ENCODE measurements at regions not wholly inside any gene's neighbourhood (a gene's known extent, or its start where the extent isn't known, plus 50 kb on each side); places are given as distances from the start of the nearest gene placed in this dataset.
A peak's percentile ranks its signal among the peaks of the same experiment; 100 is the strongest.

DNA sequence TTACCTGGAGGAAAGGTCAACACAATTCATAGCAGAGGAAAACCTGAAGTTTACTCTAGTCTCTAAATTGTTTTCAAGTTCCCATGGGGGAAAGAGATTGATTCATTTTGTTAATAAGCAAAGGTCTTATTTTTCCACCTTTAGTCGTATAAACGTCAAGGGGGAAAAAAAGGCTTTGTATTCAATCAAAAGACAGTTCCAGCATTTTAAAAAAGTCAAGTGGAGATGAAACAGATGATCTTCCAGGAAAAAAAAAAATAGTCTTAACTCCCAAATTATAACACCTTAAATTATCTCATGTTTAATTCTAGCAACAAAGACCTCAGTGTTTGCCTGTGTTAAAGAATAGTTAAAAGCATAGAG, 140.5 kb downstream of the TOMM20 start:
- ATAC-seq, result no peak

DNA sequence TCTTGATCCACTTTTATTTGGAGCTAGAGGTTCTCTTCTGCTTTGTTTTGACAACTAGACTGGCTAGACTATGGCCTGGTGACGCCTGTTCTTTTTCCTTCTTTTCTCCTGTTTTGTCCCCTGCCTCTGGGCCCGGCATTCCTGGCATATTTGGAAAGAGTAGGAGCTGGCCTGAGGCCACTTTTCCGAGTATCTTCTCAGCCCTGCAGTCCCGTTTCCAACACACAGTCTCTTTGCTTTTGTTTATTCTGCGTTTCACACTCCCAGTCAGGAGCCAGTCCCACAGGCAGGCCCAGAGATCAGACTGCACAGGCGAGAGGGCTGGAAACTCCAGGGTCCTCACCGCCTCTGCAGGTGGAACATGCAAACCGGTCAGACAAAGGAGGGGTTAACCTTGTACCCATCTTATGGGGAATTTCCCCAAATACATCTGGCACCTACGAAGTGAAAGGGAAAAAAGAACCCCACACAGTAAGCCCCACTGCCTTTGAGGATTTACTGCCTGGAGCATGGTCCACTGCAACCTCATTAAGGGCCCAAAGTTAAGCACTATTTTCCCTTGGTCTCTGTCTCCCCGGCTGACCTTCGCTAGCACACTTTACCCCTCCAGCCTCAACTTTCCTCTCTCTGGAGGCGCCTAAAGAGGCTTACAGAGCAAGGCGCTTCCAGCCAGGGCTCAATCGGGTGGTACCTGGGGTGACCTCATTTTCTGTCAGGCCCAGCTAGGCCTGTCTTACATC, 141.1 kb downstream of the TOMM20 start:
- TF ChIP-seq, protein P1, sequence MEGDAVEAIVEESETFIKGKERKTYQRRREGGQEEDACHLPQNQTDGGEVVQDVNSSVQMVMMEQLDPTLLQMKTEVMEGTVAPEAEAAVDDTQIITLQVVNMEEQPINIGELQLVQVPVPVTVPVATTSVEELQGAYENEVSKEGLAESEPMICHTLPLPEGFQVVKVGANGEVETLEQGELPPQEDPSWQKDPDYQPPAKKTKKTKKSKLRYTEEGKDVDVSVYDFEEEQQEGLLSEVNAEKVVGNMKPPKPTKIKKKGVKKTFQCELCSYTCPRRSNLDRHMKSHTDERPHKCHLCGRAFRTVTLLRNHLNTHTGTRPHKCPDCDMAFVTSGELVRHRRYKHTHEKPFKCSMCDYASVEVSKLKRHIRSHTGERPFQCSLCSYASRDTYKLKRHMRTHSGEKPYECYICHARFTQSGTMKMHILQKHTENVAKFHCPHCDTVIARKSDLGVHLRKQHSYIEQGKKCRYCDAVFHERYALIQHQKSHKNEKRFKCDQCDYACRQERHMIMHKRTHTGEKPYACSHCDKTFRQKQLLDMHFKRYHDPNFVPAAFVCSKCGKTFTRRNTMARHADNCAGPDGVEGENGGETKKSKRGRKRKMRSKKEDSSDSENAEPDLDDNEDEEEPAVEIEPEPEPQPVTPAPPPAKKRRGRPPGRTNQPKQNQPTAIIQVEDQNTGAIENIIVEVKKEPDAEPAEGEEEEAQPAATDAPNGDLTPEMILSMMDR (IDR thresholded peaks at IDR 0.05), result no peak
- Histone ChIP-seq H3K4me1 (ENCODE audit: control insufficient read depth, insufficient read depth, low read length) (peaks cover 11% of the 10 kb centered on the region), H3K36me3 (ENCODE audit: control insufficient read depth, insufficient read depth, low read length) (no peaks in the 10 kb centered on the region), H3K9me3 (ENCODE audit: control insufficient read depth, insufficient read depth, low read length) (no peaks in the 10 kb centered on the region), H3K27ac (ENCODE audit: low read length) (no peak overlapping the region), H3K27me3 (ENCODE audit: control insufficient read depth, insufficient read depth, low read length) (no peaks in the 10 kb centered on the region), H3K4me3 (ENCODE audit: low read length) (no peak overlapping the region)
- H3K4me1 Mint-ChIP-seq, result peaks cover 5 to 15% of the 10 kb centered on the region in 2 donors
- ATAC-seq, result no peak
- peak in 1 of 2 donors; percentile 45 for DNase-seq
- no peak overlapping the region for H3K4me3 Mint-ChIP-seq
- H3K27ac Mint-ChIP-seq, result no peak overlapping the region
- H3K9me3 Mint-ChIP-seq, result no peaks in the 10 kb centered on the region
- no peaks in the 10 kb centered on the region for H3K27me3 Mint-ChIP-seq (ENCODE audit: low read depth in 2 of 2)
- intact Hi-C loops (cut with micrococcal nuclease), result no loop called here
- 70% methylated on average over 14 of the region's 14 CpGs for WGBS (ENCODE audit: insufficient coverage)
- no peaks in the 10 kb centered on the region for H3K36me3 Mint-ChIP-seq

More for the DNA sequence above, 140.5 kb downstream of the TOMM20 start:
- no CpG with 5 or more reads among the region's 2 CpGs for WGBS (ENCODE audit: insufficient coverage)
- no peaks in the 10 kb centered on the region for H3K9me3 Mint-ChIP-seq
- H3K27ac Mint-ChIP-seq, result no peak overlapping the region
- H3K4me1 ChIP-seq (ENCODE audit: control insufficient read depth, insufficient read depth, low read length), result peaks cover 11% of the 10 kb centered on the region
- TF ChIP-seq, protein P1 (IDR thresholded peaks at IDR 0.05), result no peak
- intact Hi-C loops (cut with micrococcal nuclease), result no loop called here
- no peaks in the 10 kb centered on the region for H3K27me3 Mint-ChIP-seq (ENCODE audit: low read depth in 2 of 2)
- H3K27me3 ChIP-seq (ENCODE audit: control insufficient read depth, insufficient read depth, low read length), result no peaks in the 10 kb centered on the region
- H3K4me3 ChIP-seq (ENCODE audit: low read length), result no peak overlapping the region
- DNase-seq, result no peak
- H3K9me3 ChIP-seq (ENCODE audit: control insufficient read depth, insufficient read depth, low read length), result no peaks in the 10 kb centered on the region
- H3K36me3 Mint-ChIP-seq, result no peaks in the 10 kb centered on the region
- peaks cover 5 to 15% of the 10 kb centered on the region in 2 donors for H3K4me1 Mint-ChIP-seq
- no peaks in the 10 kb centered on the region for H3K36me3 ChIP-seq (ENCODE audit: control insufficient read depth, insufficient read depth, low read length)
- H3K4me3 Mint-ChIP-seq, result no peak overlapping the region
- H3K27ac ChIP-seq (ENCODE audit: low read length), result no peak overlapping the region

DNA sequence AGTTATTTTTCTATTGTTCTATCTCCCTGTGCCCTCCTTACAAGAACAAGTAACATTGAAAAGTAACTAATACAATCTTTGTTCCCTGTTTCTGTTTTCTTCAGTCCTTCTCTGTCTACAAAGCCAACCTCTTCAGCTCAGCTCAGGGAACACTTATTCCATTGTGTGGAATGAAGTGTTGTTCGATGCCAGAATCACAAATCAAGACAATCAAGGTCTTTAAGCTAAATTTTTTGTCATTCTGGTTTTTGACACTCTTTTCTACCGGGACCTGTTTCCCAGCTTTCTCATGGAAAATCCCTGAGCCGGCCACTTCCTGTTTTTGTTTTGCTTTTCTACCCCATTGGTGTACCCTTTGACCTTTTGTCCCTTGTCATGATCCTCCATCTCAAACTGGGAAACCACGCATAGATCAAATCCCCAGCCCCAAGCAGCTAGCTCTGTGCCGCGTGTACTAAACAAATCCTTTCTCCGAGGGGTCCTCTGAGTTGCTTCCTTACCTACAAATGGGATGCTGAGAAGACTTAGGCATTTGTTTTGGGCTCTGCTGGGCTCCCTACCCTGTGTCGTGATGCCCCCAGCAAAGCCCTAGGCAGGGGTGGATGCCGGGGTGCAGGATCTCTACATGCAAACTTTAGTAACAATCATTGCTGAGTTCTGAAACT, 141.8 kb downstream of the TOMM20 start:
- ATAC-seq, result no peak
- DNase-seq, result no peak
- Histone ChIP-seq H3K27ac (ENCODE audit: low read length) (no peak overlapping the region), H3K4me3 (ENCODE audit: low read length) (no peak overlapping the region), H3K9me3 (ENCODE audit: control insufficient read depth, insufficient read depth, low read length) (no peaks in the 10 kb centered on the region), H3K27me3 (ENCODE audit: control insufficient read depth, insufficient read depth, low read length) (no peaks in the 10 kb centered on the region), H3K4me1 (ENCODE audit: control insufficient read depth, insufficient read depth, low read length) (peaks cover 11% of the 10 kb centered on the region), H3K36me3 (ENCODE audit: control insufficient read depth, insufficient read depth, low read length) (no peaks in the 10 kb centered on the region)
- no peak overlapping the region for H3K4me3 Mint-ChIP-seq
- no peaks in the 10 kb centered on the region for H3K27me3 Mint-ChIP-seq (ENCODE audit: low read depth in 2 of 2)
- H3K27ac Mint-ChIP-seq, result no peak overlapping the region
- no peaks in the 10 kb centered on the region for H3K36me3 Mint-ChIP-seq
- intact Hi-C loops (cut with micrococcal nuclease), result no loop called here
- TF ChIP-seq, protein P1 (IDR thresholded peaks at IDR 0.05), result no peak
- H3K9me3 Mint-ChIP-seq, result no peaks in the 10 kb centered on the region
- peaks cover 5 to 15% of the 10 kb centered on the region in 2 donors for H3K4me1 Mint-ChIP-seq
- WGBS (ENCODE audit: insufficient coverage), result 83% methylated on average over 9 of the region's 9 CpGs
